Right lobe of liver (tissue), 6 donors: ENCODE measurements at regions not wholly inside any gene's neighbourhood (a gene's known extent, or its start where the extent isn't known, plus 50 kb on each side); places are given as distances from the start of the nearest gene placed in this dataset.

Source experiments
- ATAC-seq, 4 donors: fragments of 200-7000 bp; cut with Tn5 transposase; one replicate each; pipeline ENCODE4 v1.9.1; 2020; ENCODE audit warnings: mild to moderate bottlenecking in 4 of 4, moderate library complexity in 4 of 4
- DNase-seq, 3 donors: peaks; one replicate each; pipeline ENCODE4 v3.0.0-alpha.2; 2020
- H3K27ac ChIP-seq, 3 donors: fragments of 200-600 bp; one replicate each; pipeline ENCODE4 v1.8.0; 2022
- H3K27me3 ChIP-seq, 2 donors: fragments of 200-600 bp; one replicate each; pipeline ENCODE4 v1.8.0; 2022
- H3K36me3 ChIP-seq, 4 donors: fragments of 200-600 bp; sonication (generic) in 1 of 4; one replicate each; pipeline versions ENCODE4 v1.5.1 to v1.8.0; 2017 to 2022; ENCODE audit warnings: control low read depth in 1 of 4
- H3K4me1 ChIP-seq, 4 donors: fragments of 200-600 bp; sonication (generic) in 1 of 4; one replicate each; pipeline versions ENCODE4 v1.5.1 to v1.8.0; 2017 to 2022; ENCODE audit warnings: control low read depth in 1 of 4
- H3K4me3 ChIP-seq, 3 donors: fragments of 200-600 bp; one replicate each; pipeline ENCODE4 v1.8.0; 2022
- H3K9me3 ChIP-seq, 4 donors: fragments of 200-600 bp; sonication (generic) in 1 of 4; one replicate each; pipeline versions ENCODE4 v1.5.1 to v1.8.0; 2017 to 2022; ENCODE audit warnings: control low read depth in 1 of 4
- POLR2A ChIP-seq: fragments of 450-650 bp; IDR thresholded peaks from one replicate; pipeline ENCODE4 v1.6.1; 2017; ENCODE audit warnings: antibody characterized with exemption, mild to moderate bottlenecking
- WGBS: methylation state at CpG from one replicate; pipeline ENCODE4 v1.1.6; 2018; ENCODE audit warnings: low coverage, low lambda C conversion rate; ENCODE audit not compliant: insufficient coverage; ENCODE audit errors: missing lambda C conversion rate; 5-methylcytosine and 5-hydroxymethylcytosine counted together
- intact Hi-C, 2 donors: fragments of 100-400 bp; cut with DNase I; formaldehyde crosslinking; loops; one replicate each; pipeline versions ENCODE4 v1.11.2 to v1.14.1; 2022
- TF ChIP-seq, protein P1 (sequence below), 4 donors: fragments of 200-600 bp in 3 of 4; fragments of 450-650 bp in 1 of 4; IDR thresholded peaks; one replicate each; pipeline versions ENCODE4 v1.5.1 to v1.8.0; 2016 to 2022; ENCODE audit warnings: antibody characterized with exemption in 4 of 4, mild to moderate bottlenecking in 2 of 4
- donor health status: DM: no; HTN: yes; CAD: no.
- donor health status: DM: no; HTN: no; CAD: no.
- donor health status: DM: no; HTN: no; CAD: no.
- donor health status: DM: no; HTN: yes; CAD: no.
- donor health status: DM: no; HTN: yes; CAD: no.

DNA sequence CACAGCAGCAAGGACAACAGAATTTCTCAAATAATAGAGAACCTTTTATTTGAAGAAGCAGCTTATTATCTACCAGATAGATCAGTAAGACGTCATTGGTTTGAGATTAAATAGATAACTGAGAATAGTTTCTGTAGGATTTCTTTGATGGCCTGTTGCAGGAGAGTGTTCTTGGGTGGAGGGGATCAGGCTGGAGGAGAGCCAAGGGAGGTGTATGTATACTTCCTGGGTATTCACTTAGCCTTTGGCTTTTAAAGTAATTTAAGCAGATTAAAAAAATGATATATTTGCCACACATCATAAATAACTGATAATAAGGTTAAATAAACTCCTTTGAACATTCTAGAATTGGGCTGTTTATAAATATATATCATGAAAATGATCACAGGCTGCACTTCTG is 486.1 kb upstream of the IGFBP3 start:
- Histone ChIP-seq H3K9me3 (no peaks in the 10 kb centered on the region), H3K4me1 (no peaks in the 10 kb centered on the region), H3K4me3 (no peak overlapping the region), H3K27ac (no peak overlapping the region), H3K36me3 (no peaks in the 10 kb centered on the region), H3K27me3 (no peaks in the 10 kb centered on the region)
- ATAC-seq (no peak), DNase-seq (no peak)
- intact Hi-C loops, result no loop called here
- WGBS, result 14% methylated on average over 1 of the region's 1 CpG
- TF ChIP-seq POLR2A, result no peak
- TF ChIP-seq, protein P1, sequence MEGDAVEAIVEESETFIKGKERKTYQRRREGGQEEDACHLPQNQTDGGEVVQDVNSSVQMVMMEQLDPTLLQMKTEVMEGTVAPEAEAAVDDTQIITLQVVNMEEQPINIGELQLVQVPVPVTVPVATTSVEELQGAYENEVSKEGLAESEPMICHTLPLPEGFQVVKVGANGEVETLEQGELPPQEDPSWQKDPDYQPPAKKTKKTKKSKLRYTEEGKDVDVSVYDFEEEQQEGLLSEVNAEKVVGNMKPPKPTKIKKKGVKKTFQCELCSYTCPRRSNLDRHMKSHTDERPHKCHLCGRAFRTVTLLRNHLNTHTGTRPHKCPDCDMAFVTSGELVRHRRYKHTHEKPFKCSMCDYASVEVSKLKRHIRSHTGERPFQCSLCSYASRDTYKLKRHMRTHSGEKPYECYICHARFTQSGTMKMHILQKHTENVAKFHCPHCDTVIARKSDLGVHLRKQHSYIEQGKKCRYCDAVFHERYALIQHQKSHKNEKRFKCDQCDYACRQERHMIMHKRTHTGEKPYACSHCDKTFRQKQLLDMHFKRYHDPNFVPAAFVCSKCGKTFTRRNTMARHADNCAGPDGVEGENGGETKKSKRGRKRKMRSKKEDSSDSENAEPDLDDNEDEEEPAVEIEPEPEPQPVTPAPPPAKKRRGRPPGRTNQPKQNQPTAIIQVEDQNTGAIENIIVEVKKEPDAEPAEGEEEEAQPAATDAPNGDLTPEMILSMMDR (IDR thresholded peaks at IDR 0.05), result no peak

DNA sequence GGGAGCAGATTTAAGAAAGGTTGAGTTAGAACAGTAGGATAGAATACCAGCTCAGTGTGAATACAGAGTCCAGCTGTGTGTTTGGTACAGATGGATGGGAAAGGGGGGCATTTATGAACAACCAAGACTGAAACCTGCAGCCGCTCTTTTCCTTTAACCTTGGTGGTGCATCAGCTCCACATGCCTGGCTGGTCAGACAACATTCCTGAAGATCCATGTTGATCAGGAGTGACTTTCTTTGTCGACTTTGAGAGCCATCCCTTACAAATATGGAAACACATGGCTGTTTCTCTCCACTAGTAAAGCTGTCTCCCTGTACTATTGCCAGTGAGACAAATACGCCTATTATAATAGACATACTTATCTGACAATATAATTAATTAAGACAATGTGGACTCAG is 476.5 kb upstream of the IGFBP3 start:
- H3K27me3 ChIP-seq, result no peaks in the 10 kb centered on the region
- no peaks in the 10 kb centered on the region for H3K9me3 ChIP-seq
- no peak overlapping the region for H3K4me3 ChIP-seq
- no peak overlapping the region for H3K27ac ChIP-seq
- intact Hi-C loops, result no loop called here
- ATAC-seq (no peak), DNase-seq (no peak)
- no peaks in the 10 kb centered on the region for H3K4me1 ChIP-seq
- WGBS, result 77% methylated on average over 3 of the region's 3 CpGs
- H3K36me3 ChIP-seq, result no peaks in the 10 kb centered on the region
- TF ChIP-seq POLR2A, result no peak
- TF ChIP-seq, protein P1 (IDR thresholded peaks at IDR 0.05), result no peak

DNA sequence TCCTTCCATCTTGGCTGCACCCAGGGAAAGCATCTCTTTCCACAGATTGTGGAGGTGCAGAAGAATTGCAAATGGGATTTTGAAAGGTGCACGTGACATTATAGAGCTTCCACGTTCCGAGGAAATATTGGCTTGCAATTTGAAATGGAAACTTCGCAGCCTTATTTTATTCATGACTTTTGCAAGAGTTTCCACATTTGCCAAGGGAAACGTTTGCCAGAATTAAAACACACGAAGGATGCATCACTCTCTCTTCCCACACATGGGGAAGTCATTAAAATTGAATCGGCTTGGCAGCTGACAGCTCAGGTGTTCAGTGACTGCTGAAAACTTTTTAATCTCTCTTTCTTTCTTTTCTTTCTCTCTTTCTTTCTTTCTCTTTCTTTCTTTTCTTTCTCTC is 475.4 kb upstream of the IGFBP3 start:
- Histone ChIP-seq H3K27me3 (no peaks in the 10 kb centered on the region), H3K36me3 (no peaks in the 10 kb centered on the region), H3K9me3 (no peaks in the 10 kb centered on the region), H3K4me1 (no peaks in the 10 kb centered on the region), H3K4me3 (no peak overlapping the region), H3K27ac (no peak overlapping the region)
- intact Hi-C loops, result no loop called here
- 64% methylated on average over 7 of the region's 7 CpGs for WGBS
- TF ChIP-seq POLR2A, result no peak
- TF ChIP-seq, protein P1 (IDR thresholded peaks at IDR 0.05), result no peak
- ATAC-seq (no peak), DNase-seq (no peak)

DNA sequence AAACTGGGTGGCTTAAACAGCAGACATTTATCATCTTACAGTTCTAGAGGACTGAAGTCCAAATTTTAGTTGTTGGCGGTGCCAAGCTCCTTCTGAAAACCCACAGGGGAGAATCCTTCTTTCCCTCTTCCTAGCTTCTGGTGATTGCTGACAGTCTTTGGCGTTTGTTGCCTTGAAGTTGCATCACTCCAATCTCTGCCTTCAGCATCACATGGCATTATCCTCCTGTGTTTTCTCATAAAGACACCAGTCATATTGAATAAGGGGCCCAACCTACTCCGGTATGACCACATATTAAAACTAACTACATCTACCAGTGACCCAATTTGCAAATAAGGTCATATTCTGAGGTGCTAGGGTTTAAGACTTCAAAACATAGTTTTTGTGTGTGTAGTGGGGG is 472.1 kb upstream of the IGFBP3 start:
- H3K9me3 ChIP-seq, result no peaks in the 10 kb centered on the region
- 66% methylated on average over 3 of the region's 3 CpGs for WGBS
- TF ChIP-seq, protein P1 (IDR thresholded peaks at IDR 0.05), result no peak
- TF ChIP-seq POLR2A, result no peak
- no peak overlapping the region for H3K4me3 ChIP-seq
- H3K27me3 ChIP-seq, result no peaks in the 10 kb centered on the region
- no peaks in the 10 kb centered on the region for H3K4me1 ChIP-seq
- H3K36me3 ChIP-seq, result no peaks in the 10 kb centered on the region
- no peak overlapping the region for H3K27ac ChIP-seq
- DNase-seq (no peak), ATAC-seq (no peak)
- intact Hi-C loops, result no loop called here
